Kidney capillary endothelial cell (primary cell): ENCODE measurements at regions not wholly inside any gene's neighbourhood (a gene's known extent, or its start where the extent isn't known, plus 50 kb on each side); places are given as distances from the start of the nearest gene placed in this dataset.
A peak's percentile ranks its signal among the peaks of the same experiment; 100 is the strongest.

Source experiments
- DNase-seq: peaks from one replicate; pipeline ENCODE4 v3.0.0-alpha.2; 2018; ENCODE audit warnings: low spot score

DNA sequence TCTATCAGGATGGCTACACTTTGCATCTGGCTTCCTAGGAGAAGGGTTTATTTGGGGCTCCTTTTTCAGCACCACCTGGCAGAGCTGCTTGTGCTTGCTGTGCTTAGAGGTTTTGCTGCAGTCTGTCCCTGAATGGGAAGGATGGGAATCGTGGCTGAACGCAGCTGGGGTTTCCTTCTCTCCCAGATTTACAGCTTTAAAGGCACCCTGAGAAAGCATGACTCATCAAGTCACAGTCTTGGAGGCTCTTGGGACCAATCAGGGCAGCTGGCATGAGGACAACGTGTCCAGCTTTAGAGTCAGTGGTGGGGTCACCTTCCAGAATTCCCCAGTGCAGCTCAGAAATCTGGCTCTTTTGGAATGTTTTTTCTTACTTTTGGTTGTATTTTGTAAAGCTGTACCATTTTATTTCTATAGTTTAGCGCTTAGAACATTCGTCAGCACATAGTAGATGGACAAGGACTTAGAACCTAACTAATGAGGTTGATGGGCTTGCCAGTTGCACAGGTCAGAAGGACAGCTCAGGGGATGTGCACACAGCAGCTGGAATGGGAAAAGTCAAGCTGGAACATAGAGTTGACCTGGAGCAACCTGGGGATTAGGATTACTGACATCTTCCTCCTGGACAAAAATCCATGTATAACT is 222.6 kb downstream of the PRDM2 start:
- DNase-seq, result no peak

DNA sequence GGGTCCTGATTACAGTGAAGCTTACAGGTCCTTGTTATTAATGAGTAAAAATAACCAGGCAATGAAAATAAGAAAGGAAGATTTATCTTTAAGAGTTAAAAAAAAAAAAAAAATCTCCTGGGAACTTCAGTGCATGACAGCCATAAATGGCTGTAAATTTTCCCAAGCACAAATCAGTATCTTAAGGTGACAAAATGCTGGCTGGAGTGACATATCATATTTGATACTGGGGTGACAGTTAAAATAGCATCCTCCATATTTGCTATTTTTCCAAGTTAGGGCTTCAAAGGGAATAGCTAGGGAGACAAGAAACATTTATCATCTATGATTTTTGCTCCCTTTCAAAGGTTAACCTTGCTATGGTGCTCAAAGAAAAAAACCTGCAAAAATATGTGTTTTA is 226.6 kb downstream of the PRDM2 start:
- DNase-seq, result no peak

DNA sequence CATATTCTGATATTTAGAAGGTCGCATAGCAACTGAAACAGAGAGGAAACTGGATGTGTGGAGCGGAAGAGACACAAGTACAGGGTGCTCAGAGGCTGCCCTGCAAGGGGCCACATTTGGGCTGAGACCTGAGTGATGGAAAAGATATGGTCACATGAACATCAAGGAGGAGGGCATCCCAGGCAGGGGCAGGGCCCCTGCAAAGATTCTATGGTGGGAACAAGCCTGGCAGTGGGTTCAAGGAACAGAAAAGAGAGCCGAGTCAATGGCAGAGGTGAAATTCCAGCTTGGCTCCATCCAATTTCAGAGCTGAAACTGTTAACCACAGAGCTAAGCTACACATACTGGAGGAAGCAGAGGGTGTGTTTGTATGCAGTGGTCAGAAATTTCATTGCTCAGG is 227.7 kb downstream of the PRDM2 start:
- DNase-seq, result no peak

DNA sequence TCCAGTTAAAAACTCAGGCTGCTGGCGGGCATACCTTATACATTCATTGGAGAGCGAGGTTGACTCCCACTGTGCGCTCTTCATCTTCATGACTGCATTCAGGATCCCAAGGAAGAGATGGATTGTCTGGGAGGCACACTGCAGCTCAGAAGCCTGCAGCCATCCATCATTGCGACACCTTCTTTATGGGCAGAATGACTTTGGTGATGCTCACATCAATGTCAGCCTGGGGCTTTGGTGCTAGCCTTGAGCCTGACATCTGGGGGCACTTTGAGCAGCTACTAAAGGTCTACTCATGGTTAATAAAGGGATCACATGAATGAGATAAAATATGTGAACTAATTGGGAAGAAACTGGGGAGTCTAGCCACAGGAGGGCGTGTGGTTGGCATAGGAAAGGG is 229.3 kb downstream of the PRDM2 start:
- DNase-seq, result no peak

DNA sequence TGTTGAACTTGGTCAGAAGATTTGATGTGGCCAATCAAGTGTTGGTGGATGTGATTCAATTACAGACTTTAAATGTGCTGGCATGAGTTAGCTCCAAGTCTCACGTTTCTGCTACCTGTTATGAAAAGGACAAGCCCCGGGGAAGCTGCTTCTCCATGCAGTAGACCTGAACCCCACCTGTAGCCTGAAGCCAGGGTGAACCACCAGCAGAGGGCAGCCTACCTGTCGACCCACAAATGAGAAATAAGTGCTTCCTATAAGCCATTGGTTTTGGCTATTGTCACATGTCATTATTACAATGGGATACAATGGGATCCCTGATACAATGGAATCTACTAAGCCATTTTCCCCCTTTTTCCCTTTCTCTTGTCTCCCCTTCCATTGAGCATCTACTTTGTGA is 230.2 kb downstream of the PRDM2 start:
- DNase-seq, result no peak

DNA sequence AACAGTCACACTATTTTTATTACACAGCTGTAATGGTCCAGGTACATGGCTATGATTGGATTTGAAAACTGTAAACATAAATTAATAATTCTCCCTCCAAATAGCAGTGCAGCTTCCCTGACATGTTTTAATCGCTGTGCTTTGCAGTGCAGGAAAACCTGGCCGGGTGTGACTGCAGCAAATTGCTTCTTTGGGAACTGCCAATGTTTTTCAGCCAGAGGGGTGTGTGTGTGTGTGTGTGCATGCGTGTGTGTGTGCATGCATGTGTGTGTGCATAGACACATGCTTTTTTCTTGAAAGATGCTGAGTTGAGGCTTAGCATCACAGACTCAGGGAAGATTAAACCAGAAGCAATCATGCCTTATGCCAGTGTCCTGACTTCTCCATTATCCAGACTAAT is 231.2 kb downstream of the PRDM2 start:
- DNase-seq, result no peak

DNA sequence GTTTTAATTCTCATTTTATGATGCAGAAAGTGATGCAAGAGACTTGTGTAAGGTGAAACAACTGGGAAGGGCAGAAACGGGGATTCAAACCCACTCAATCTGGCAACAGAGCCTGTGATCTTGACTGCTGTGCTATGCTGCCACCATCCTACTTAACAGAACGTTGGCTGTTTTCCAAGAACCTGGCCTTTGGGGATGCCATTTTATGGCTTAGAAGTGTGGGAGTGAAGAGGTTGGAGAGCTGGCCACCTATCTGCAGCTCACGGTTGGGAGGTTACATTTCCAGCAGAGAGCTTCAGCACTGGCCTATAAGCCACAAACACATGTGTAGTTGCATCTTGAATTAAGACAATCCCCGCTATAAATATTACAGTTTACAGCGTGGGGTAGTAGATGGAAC is 235.3 kb downstream of the PRDM2 start:
- no peak for DNase-seq

DNA sequence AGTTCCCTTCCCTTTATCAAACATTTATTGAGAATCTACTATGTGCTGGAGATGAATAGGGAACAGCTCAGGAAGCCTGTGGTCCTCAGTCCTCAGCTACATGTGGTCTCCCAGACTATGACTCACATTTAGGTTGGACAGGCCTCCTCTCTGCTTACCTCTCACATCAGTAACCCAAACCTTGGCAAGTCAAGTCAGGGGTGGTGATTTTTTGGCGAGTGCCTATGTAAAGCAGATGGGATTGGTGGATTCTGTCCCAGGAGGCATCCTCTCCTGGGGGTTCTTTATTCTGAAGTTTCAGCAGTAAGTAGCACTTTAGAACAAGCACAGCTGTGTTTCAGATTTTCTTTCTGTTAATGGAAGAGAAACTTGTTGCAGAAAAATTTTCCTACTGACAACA is 241.3 kb downstream of the PRDM2 start:
- DNase-seq, result no peak

DNA sequence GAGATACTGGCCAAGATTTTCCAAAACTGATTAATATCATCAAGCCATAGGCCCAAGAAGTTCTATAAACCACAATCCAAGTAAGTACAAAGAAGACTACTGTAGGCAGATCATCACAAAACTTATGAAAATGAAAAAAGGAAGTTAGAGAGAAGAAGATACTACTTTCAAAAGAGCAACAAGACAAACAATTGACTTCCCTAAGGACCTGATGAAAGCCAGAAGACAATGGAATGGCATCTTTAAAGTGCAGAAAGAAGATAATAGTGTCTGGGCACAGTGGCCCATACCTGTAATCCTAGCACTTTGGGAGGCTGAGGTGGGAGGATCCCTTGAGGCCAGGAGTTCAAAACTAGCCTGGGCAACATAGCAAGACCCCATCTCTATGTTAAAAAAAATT is 243.1 kb downstream of the PRDM2 start:
- DNase-seq, result no peak

DNA sequence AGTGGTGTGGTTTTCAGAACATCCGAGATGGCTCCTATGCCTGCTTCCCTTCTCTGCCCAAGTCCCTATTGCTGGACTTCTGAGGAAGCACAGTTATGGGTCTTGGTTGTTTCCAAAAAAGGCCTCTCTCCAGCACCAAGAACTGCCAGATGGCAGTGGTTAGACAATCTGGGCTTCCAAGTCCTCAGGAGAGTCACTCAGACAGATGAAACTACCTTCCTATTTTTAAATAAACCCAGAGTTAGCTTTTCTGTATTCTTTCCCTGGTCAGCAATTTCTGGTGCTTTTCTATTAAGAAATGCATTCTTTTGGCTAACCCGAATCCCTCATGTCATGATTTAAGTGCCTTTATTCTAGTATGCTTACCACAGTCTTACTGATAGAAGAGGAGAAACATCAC is 245.9 kb downstream of the PRDM2 start:
- no peak for DNase-seq

DNA sequence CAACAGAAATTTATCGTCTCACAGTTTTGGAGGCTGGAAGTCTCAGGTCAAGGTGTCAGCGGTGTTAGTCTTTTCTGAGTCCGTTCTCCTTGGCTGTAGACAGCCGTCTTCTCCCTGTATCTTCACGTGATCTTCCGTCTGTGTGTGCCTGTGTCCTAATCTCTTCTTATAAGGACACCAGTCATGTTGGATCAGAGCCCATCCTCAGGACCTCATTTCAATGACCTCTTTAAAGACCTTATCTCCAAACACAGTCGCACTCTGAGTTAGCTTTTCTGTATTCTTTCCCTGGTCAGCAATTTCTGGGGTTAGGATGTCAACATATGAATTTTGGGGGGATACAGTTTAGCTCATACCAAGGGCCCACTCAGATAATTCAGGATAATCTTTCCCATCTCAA is 247.7 kb downstream of the PRDM2 start:
- no peak for DNase-seq

DNA sequence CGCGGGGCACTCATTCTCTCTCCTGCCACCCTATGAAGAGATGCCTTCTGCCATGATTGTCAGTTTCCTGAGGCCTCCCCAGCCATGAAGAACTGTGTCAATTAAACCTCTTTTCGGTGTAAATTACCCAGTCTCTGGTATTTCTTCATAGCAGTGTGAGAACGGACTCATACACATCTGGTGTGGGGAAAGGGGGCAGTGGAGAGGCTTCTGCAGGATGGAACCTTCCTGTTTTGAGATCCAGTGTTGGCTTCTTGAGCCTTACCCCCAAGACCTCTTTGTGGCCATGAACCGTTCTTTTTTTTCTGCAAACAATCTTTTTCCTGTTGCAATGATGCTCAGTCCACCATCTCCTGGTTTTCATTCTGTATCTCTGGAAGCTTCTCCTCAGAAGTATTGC is 248.4 kb downstream of the PRDM2 start:
- DNase-seq, result no peak

DNA sequence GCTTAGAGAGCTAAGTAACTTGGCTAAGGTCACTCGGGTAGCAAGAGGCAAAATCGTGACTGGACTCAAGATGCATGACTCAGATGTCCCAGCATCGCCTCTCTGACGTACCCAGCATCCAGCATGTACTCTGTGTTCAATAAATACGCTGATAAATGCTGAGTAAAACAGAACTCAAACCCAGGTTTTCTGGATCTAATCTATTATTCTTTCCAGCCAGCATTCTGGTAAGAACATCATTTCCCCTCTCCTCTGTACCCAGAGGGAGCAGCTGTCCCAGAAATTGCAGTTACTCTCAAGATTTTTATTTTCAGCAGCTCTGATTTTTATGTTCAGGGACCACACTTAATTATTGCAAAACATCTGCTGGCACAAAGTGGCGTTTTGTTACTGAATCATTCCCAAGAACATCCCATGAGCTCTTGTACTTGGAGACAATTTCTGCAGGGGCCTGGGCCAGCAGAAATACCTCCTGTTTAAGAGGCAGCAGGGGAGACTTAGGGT is 249.0 kb downstream of the PRDM2 start:
- DNase-seq, result no peak

DNA sequence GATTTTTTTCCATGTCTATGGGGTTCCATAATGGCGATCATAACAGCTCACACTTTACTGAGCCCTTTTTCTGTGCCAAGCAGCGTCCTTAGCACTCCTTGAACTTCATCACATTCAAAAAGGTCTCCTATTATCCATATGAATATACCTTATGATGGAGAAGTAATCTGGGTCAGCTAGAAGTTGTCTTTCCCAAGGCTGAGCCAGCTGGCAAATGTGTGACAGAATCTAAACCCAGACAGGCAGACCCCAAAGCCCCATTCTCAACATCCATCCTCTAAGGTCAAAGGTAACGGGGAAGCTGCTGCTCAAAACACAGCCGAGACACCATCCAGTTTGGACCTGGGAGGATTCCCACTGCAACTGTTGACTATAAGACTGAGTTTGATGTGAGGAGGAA is 249.6 kb downstream of the PRDM2 start:
- no peak for DNase-seq

DNA sequence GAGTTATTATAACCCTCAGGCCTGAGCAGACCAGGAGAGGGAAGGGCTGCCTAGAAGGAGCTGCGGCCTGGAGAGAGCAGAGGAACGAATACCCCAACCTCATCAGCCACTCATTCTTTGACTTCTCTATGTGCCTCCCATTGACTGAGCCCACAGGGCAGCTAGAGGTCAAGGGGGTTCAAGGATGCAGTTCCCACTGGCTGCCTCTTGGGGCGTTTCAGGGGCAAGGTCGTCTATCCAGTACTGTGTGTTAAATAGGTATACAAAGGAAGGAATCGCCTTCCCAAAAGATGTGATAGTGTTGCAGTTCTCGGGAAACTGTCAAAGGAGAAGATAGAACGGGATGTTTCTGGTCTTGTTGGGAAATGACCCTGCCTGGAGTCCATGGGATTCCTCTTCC is 250.6 kb downstream of the PRDM2 start:
- no peak for DNase-seq

DNA sequence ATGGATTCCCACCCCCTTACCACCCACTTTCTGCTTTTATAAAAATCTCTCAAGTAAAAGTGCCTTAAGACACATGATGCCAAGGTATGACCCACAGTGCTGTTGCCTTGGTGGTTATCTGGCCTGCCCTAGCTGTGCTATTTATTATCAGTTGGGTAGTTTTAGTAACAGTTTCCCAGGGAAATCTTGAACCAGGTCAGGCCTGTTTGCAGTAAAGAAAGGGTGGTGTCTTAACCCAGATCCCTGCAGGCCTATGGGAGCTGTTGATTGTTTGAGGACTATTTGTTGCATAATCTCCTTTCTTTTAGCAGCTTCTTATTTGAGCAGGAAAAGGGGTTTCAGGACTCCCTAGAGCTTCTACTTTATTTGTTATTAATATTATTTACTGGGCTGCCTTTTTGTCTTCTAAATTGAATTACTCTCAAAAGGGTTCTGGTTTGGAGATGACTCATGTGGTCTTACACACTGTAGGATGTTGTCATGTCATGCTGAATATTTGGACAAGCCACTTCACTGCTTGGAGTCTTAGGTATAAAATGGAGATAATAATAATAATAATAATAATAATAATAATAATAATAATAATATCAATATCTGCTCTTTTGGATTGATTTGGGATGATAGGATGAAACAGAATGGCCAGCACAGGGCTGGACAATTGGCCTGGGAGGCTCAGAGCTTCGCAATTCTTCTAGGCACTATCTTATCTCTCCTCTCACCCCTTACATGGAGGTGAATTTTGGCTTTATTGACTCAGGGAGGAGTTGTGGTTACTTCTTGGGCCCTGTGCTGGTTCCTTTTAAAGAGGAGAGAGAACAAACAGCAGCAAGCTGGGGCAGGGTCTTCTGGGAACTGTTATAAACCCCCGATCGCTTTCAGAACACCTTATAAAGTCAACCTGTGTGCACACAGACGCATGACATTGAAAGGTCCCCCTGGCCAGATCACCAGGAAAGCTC is 252.1 kb downstream of the PRDM2 start:
- DNase-seq, result no peak

DNA sequence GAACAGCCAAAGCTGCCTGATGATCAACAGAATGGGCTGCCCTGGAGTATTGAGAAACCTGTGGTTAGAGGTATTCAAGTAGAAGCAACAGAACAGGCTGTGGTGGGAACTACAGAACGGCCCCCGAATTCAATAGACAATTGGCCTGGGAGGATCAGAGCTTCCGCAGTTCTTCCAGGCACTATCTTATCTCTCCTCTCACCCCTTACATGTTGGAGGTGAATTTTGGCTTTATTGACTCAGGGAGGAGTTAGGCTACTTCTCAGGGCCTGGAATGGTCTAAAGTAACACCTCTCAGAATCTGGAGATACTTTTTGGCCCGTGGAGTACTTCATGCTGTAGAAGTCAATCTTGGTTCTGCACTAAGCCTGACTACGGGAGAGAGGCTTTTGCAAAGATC is 253.0 kb downstream of the PRDM2 start:
- DNase-seq, result no peak

DNA sequence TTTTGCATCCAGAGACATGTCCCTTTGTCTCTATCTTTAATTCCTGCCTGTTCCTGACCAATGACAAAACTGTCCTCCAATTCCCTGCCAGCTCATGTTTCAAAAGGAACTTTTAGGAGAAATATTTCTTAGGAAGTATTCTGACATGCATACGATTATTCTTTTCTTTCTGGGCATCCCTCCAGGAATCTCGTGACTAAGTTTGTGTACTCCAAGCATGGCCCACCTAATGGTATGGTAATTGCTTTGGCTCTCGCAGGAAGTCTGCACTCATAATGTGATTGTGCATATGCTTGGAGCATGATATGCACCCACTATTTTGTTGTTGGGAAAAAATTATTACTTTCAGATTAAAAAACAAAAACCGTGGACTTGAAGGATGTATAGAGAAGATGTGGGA is 256.4 kb downstream of the PRDM2 start:
- DNase-seq, result no peak

DNA sequence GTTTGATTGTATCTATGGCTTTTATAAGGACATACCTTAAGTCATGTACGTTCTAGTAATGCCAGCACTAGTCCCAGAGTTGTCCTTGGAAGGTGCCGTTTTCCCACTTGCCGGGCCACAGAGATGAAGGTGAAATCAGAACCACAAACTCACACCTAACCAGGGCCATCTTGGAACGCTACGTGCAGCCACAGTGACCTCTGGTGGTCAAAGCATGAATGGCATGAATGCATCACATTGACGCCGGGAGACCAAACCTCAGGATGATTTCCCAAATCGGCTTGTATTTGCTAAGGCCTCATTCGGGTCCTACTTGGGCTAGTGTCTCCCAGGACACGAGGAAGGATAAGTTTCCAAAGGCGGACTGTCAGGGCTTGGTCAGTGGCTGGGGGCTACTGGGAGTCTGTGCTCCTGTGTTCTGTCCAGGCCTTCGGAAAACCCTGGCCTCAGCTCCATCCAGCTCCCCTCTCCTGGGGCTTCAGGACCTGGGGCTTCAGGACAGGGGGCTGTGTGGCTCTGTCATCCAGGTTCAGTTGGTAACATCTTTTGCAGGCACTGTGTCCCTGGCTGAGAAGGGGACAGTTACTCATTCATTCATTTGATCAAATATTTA is 260.5 kb downstream of the PRDM2 start:
- DNase-seq, result peak; percentile 51

DNA sequence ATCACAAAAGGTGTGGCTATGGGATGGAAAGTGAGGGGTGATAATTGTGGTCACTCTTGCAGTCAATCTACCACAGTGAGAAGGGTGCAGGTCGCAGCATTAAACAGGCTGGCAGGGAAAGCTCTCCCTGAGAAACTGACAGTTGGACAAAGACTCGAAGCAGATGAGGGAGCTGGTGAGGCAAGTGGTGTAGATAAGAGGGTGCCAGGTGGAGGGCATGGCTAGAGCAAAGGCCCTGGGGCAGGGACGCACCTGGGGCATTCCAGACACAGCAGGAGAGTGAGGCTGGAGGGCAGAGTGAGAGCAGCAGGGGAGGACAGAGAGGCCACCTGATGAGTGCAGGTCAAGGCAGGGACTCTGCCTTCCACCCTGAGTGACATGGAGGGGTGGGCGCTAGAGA is 264.8 kb downstream of the PRDM2 start:
- no peak for DNase-seq

DNA sequence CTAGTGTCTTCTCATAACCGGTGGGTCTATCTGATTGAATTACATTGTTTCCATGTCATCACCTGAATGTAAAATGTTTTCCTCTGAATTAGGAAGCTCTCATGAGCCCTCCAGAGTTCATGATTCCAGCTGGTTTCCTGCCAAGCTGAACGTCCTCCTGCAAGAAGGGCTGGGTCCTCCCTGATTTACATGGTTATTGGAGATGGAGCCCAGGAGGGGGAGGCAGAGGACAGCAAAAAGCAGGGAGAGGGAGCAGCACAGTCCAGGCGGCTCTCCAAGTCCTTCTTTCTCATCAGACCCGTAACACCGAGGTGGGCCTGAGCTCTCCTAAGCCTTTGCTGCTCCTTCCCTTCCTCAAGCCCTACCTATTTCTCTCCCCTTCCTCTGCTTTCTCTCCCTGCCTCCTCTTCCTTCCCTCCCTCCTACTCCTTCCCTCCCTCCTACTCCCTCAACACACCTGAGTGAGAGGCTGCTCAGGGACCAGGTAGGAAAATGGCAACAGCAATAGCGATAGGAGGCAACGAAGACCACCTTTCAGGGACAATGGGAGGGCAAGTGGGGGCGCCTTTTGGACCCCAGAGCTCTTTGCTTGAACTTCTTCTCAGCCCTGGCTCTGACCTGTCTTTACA is 265.9 kb downstream of the PRDM2 start:
- DNase-seq, result peak; percentile 4

DNA sequence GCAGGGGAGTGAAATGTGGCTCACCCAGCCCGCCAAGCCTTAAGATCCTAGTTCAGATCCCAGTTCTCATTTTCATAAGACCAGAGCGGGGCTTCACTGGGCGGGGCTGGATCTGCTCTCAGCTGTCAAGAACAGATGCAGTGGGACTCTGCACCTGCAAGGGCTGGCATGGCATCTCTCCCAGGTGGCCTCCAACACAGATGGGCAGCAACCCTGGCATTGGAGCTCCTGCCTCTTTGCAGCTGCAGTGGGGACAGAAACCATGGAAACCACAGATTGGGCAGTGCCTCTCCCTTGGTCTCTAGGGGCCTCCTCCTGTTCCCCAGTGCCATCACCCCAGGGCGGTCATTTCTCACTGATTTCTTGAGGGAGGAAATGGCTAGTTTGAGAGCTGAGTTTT is 267.7 kb downstream of the PRDM2 start:
- no peak for DNase-seq

DNA sequence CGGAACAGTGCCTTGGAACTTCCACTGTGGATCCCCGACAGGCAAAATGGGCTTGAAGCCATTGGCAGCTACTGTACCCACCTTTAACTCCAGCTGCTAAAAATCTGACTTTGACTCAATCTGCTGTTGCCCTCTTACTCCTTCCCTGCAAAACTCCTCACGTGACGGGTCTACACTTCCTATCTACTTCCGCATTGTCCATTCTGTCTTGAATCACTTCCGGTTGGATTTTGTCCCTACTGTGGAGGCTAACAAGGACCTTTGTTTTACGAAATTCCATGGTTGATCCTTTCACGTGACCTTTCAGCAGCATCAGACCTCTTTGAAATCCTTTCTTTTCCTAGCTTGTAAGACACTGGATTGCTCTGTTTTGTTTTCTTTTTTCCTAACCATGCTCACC is 268.4 kb downstream of the PRDM2 start:
- DNase-seq, result no peak
